BJ (cell line): ENCODE measurements at regions not wholly inside any gene's neighbourhood (a gene's known extent, or its start where the extent isn't known, plus 50 kb on each side); places are given as distances from the start of the nearest gene placed in this dataset.
A peak's percentile ranks its signal among the peaks of the same experiment; 100 is the strongest.

Experiments
- CTCF ChIA-PET: fragments of 350-600 bp; formaldehyde crosslinking; extraction: SDS; loops from one replicate; lab custom pipeline; 2021; ENCODE audit warnings: antibody characterized with exemption, inconsistent platforms; lab: Yijun Ruan, JAX
- POLR2A ChIA-PET: fragments of 300-600 bp; sonication (Branson Sonifier 250); formaldehyde crosslinking; extraction: SDS; loops from one replicate; lab custom pipeline; 2021; ENCODE audit warnings: antibody characterized with exemption; lab: Charles Lee
- DNase-seq: peaks from one replicate; pipeline ENCODE4 v3.0.0-alpha.2; 2011; ENCODE audit warnings: low read depth
- H3K27me3 ChIP-seq: 2 replicates; pipeline ENCODE4 v1.6.0; 2011; ENCODE audit warnings: low read length; ENCODE audit not compliant: control insufficient read depth, insufficient read depth
- H3K36me3 ChIP-seq: 2 replicates; pipeline ENCODE4 v1.5.1; 2011; ENCODE audit warnings: low read length; ENCODE audit not compliant: control insufficient read depth, insufficient read depth
- H3K4me3 ChIP-seq: 2 replicates; pipeline ENCODE4 v1.5.1; 2011; ENCODE audit warnings: low read depth, mild to moderate bottlenecking, control low read depth, low read length
- CTCF ChIP-seq: IDR thresholded peaks from 2 replicates; pipeline ENCODE4 v1.5.1; 2011; ENCODE audit warnings: low read depth, mild to moderate bottlenecking, control low read depth, inconsistent platforms, low read length, moderate library complexity; ENCODE audit not compliant: insufficient read depth

DNA sequence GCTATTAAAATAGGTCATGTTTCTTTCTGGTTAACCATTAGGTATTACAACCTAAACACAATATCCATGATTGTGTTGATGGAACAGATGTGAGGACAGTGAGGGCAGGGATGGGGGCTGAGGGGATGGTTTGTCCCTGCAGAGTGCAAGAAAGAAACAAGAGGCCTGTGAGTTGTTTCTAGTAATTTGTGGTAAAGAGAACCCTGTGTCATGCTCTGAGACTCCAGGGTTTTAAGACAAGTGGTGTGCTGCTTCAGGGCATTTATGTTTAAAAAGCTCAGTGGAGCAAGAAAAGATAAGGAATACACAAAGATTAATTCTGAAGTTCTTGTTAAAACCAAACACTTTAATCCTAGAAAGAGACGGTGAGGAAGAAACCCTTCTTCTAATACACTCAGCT lies 656.5 kb downstream of the TLE1 start:
- CTCF ChIA-PET = no interaction called here
- Histone ChIP-seq H3K27me3 (peaks cover 2% of the 10 kb centered on the region; the same call in 1 of the 2 replicates), H3K36me3 (no peaks in the 10 kb centered on the region), H3K4me3 (no peak overlapping the region)
- POLR2A ChIA-PET = interaction anchor here (0.6 kb wide), 1 partner anchor 52 kb away, joined by 3 read pairs; no protein-coding TSS in a partner anchor
- TF ChIP-seq CTCF = no peak
- no peak for DNase-seq

- CTCF ChIA-PET = no interaction called here
- no peaks in the 10 kb centered on the region for H3K27me3 ChIP-seq
- peak; percentile 23 for DNase-seq
- no peaks in the 10 kb centered on the region for H3K36me3 ChIP-seq
- POLR2A ChIA-PET = no interaction called here
- H3K4me3 ChIP-seq = no peak overlapping the region
- TF ChIP-seq CTCF = no peak
These were observed 657.2 kb downstream of the TLE1 start for GRCh38 chr9:81032030-81032572.

- TF ChIP-seq CTCF = no peak
- CTCF ChIA-PET = no interaction called here
- Histone ChIP-seq H3K4me3 (no peak overlapping the region), H3K27me3 (no peaks in the 10 kb centered on the region), H3K36me3 (no peaks in the 10 kb centered on the region)
- POLR2A ChIA-PET = no interaction called here
- no peak for DNase-seq
These were observed 657.8 kb downstream of the TLE1 start for GRCh38 chr9:81031422-81032029.

DNA sequence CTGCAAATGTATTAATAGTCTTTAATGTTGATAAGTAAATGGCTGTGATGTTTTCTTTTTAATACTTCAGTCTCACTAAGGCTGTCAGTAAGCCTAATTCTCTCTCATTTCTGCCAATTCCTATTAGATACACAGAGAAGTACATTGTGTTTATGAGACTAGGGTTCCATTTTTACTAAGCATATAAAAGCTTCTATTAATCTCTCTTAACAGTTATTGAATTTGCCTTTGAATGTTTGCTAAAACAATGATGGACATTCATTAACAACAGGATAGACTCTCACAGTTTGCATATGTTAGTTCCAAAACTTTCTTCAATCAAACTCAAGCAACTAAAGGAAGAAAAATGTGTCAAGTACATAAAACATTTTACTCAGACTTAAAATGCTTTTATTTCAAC lies 659.3 kb downstream of the TLE1 start:
- POLR2A ChIA-PET = no interaction called here
- no peaks in the 10 kb centered on the region for H3K27me3 ChIP-seq
- H3K4me3 ChIP-seq = no peak overlapping the region
- CTCF ChIA-PET = interaction anchor here (0.6 kb wide), 1 partner anchor 521 kb away, joined by 3 read pairs; no protein-coding TSS in a partner anchor
- no peaks in the 10 kb centered on the region for H3K36me3 ChIP-seq
- DNase-seq = no peak
- TF ChIP-seq CTCF = no peak

- no peak for TF ChIP-seq CTCF
These were observed 660.8 kb downstream of the TLE1 start for GRCh38 chr9:81028504-81028903.

More at GRCh38 chr9:81028504-81028903, 660.8 kb downstream of the TLE1 start:
- H3K36me3 ChIP-seq = no peaks in the 10 kb centered on the region
- no peak overlapping the region for H3K4me3 ChIP-seq
- H3K27me3 ChIP-seq = no peaks in the 10 kb centered on the region
- peak; percentile 41 for DNase-seq
- CTCF ChIA-PET = no interaction called here
- POLR2A ChIA-PET = no interaction called here
